Esophagus muscularis mucosa (tissue), 4 donors: ENCODE measurements at regions not wholly inside any gene's neighbourhood (a gene's known extent, or its start where the extent isn't known, plus 50 kb on each side); places are given as distances from the start of the nearest gene placed in this dataset.

Experiments used
- DNase-seq: peaks from one replicate; pipeline ENCODE4 v3.0.0-alpha.2; 2017; ENCODE audit errors: extremely low spot score
- H3K27ac ChIP-seq, 4 donors: fragments of 200-600 bp; sonication (generic); replicated peaks in 1 of 4; 1 replicate in 3 of 4; 2 replicates in 1 of 4; pipeline ENCODE4 v1.5.1; 2016 to 2019; ENCODE audit warnings: mild to moderate bottlenecking in 1 of 4
- H3K27me3 ChIP-seq, 4 donors: fragments of 200-600 bp; sonication (generic); one replicate each; pipeline versions ENCODE4 v1.5.1 to v1.6.0; 2016 to 2019
- H3K36me3 ChIP-seq, 4 donors: fragments of 200-600 bp; sonication (generic); one replicate each; pipeline ENCODE4 v1.5.1; 2016 to 2019
- H3K4me1 ChIP-seq, 4 donors: fragments of 200-600 bp; sonication (generic); one replicate each; pipeline ENCODE4 v1.5.1; 2016 to 2019
- H3K4me3 ChIP-seq, 4 donors: fragments of 200-600 bp; sonication (generic); 1 replicate in 2 of 4; 2 replicates in 2 of 4; pipeline ENCODE4 v1.5.1; 2016 to 2019; ENCODE audit warnings: mild to moderate bottlenecking in 4 of 4, moderate library complexity in 1 of 4
- H3K9me3 ChIP-seq, 4 donors: fragments of 200-600 bp; sonication (generic); 1 replicate in 3 of 4; 2 replicates in 1 of 4; pipeline ENCODE4 v1.5.1; 2016 to 2019
- CTCF ChIP-seq, 3 experiments: fragments of 200-600 bp in 2 of 3; fragments of 450-650 bp in 1 of 3; sonication (generic) in 2 of 3; IDR thresholded peaks; one replicate each; pipeline ENCODE4 v1.5.1; 2017 to 2019; ENCODE audit warnings: antibody characterized with exemption in 3 of 3, mild to moderate bottlenecking in 2 of 3, moderate library complexity in 1 of 3
- EP300 ChIP-seq: sonication (generic); formaldehyde crosslinking; IDR thresholded peaks from one replicate; pipeline ENCODE4 v1.6.1; 2017; ENCODE audit warnings: antibody characterized with exemption
- POLR2A ChIP-seq: fragments of 450-650 bp; IDR thresholded peaks from one replicate; pipeline ENCODE4 v1.6.1; 2017; ENCODE audit warnings: antibody characterized with exemption, moderate library complexity, mild to moderate bottlenecking, low read depth
- POLR2AphosphoS5 ChIP-seq, 2 donors: sonication (generic); formaldehyde crosslinking; IDR thresholded peaks; one replicate each; pipeline ENCODE4 v1.6.1; 2017; ENCODE audit warnings: antibody characterized with exemption in 2 of 2
- WGBS: methylation state at CpG from one replicate; pipeline ENCODE4 v1.1.5; 2018; 5-methylcytosine and 5-hydroxymethylcytosine counted together
- intact Hi-C: fragments of 100-400 bp; cut with DNase I; formaldehyde crosslinking; loops from one replicate; pipeline ENCODE4 v1.15.1; 2023

- H3K27me3 ChIP-seq = no peaks in the 10 kb centered on the region
- no peaks in the 10 kb centered on the region for H3K9me3 ChIP-seq
- WGBS = 70% methylated on average over 1 of the region's 1 CpG
- no peak for TF ChIP-seq EP300
- no peak for TF ChIP-seq POLR2AphosphoS5 (IDR thresholded peaks at IDR 0.05)
- TF ChIP-seq POLR2A = no peak
- peaks cover 0 to 25% (median 16%) of the 10 kb centered on the region in 4 donors for H3K4me1 ChIP-seq
- intact Hi-C loops = no loop called here
- no peaks in the 10 kb centered on the region for H3K36me3 ChIP-seq
- no peak for DNase-seq
- H3K4me3 ChIP-seq = no peak overlapping the region
- no peak overlapping the region for H3K27ac ChIP-seq
Measured at GRCh38 chr3:55329849-55330248, 157.3 kb downstream of the WNT5A start.

GRCh38 chr3:55327131-55327920 is 159.8 kb downstream of the WNT5A start:
- no peak for TF ChIP-seq CTCF (IDR thresholded peaks at IDR 0.05)
- TF ChIP-seq EP300 = no peak
- TF ChIP-seq POLR2A = no peak
- no peak for TF ChIP-seq POLR2AphosphoS5 (IDR thresholded peaks at IDR 0.05)
- H3K27me3 ChIP-seq = no peaks in the 10 kb centered on the region
- 43% methylated on average over 2 of the region's 2 CpGs for WGBS
- intact Hi-C loops = no loop called here
- H3K36me3 ChIP-seq = no peaks in the 10 kb centered on the region
- H3K9me3 ChIP-seq = no peaks in the 10 kb centered on the region
- H3K27ac ChIP-seq = peak overlapping the region; percentile 23 to 44 (median 36)
- peaks cover 0 to 42% (median 27%) of the 10 kb centered on the region in 4 donors for H3K4me1 ChIP-seq
- DNase-seq = no peak
- no peak overlapping the region for H3K4me3 ChIP-seq

- Histone ChIP-seq H3K27me3 (no peaks in the 10 kb centered on the region), H3K4me3 (no peak overlapping the region), H3K36me3 (no peaks in the 10 kb centered on the region), H3K4me1 (peaks cover 0 to 34% (median 23%) of the 10 kb centered on the region in 4 donors), H3K27ac (peak overlapping the region in 1 of 4 donors; percentile 31), H3K9me3 (no peaks in the 10 kb centered on the region)
- TF ChIP-seq EP300 (no peak), POLR2AphosphoS5 (IDR thresholded peaks at IDR 0.05) (peak in 1 of 2 donors; percentile 29), POLR2A (no peak), CTCF (IDR thresholded peaks at IDR 0.05) (no peak)
- intact Hi-C loops = no loop called here
- WGBS = 19% methylated on average over 4 of the region's 7 CpGs
- DNase-seq = no peak
Measured at GRCh38 chr3:55322638-55323037, 164.5 kb downstream of the WNT5A start.

GRCh38 chr3:55320928-55321327 is 166.2 kb downstream of the WNT5A start:
- TF ChIP-seq EP300 (no peak), POLR2AphosphoS5 (IDR thresholded peaks at IDR 0.05) (no peak), CTCF (IDR thresholded peaks at IDR 0.05) (no peak), POLR2A (no peak)
- H3K36me3 ChIP-seq = no peaks in the 10 kb centered on the region
- peaks cover 0 to 30% (median 20%) of the 10 kb centered on the region in 4 donors for H3K4me1 ChIP-seq
- WGBS = 67% methylated on average over 1 of the region's 1 CpG
- no peaks in the 10 kb centered on the region for H3K9me3 ChIP-seq
- H3K27me3 ChIP-seq = no peaks in the 10 kb centered on the region
- H3K4me3 ChIP-seq = no peak overlapping the region
- no peak for DNase-seq
- intact Hi-C loops = no loop called here
- H3K27ac ChIP-seq = no peak overlapping the region

- peaks cover 0 to 9% (median 5%) of the 10 kb centered on the region in 4 donors for H3K4me1 ChIP-seq
- intact Hi-C loops = no loop called here
- WGBS = 73% methylated on average over 3 of the region's 3 CpGs
- H3K27me3 ChIP-seq = no peaks in the 10 kb centered on the region
- no peak for TF ChIP-seq EP300
- no peak for TF ChIP-seq CTCF (IDR thresholded peaks at IDR 0.05)
- TF ChIP-seq POLR2AphosphoS5 (IDR thresholded peaks at IDR 0.05) = no peak
- TF ChIP-seq POLR2A = no peak
- H3K27ac ChIP-seq = no peak overlapping the region
- no peak for DNase-seq
- no peaks in the 10 kb centered on the region for H3K9me3 ChIP-seq
- H3K4me3 ChIP-seq = no peak overlapping the region
- no peaks in the 10 kb centered on the region for H3K36me3 ChIP-seq
Measured at GRCh38 chr3:55315396-55315795, 171.7 kb downstream of the WNT5A start.
